AG10803 (cell line): ENCODE measurements at regions not wholly inside any gene's neighbourhood (a gene's known extent, or its start where the extent isn't known, plus 50 kb on each side); places are given as distances from the start of the nearest gene placed in this dataset.
"Not testable (repeated sequence)": the region's sequence is repeated elsewhere in the genome, so short reads cannot be mapped to it uniquely, and the experiment has no call there.

ENCODE experiments used
- DNase-seq: peaks from one replicate; pipeline ENCODE4 v3.0.0; 2010; ENCODE audit warnings: low read depth
- H3K4me3 ChIP-seq: 2 replicates; pipeline ENCODE4 v1.5.1; 2011; ENCODE audit warnings: mild to moderate bottlenecking, low read length, control low read depth
- CTCF ChIP-seq: conservative IDR thresholded peaks from 2 replicates; pipeline ENCODE4 v1.5.1; 2011; ENCODE audit warnings: mild to moderate bottlenecking, low read length, control low read depth, inconsistent platforms

GRCh38 chr21:28696844-28697410, 295.8 kb downstream of the LTN1 start:
- no peak for DNase-seq
- H3K4me3 ChIP-seq, result no peak overlapping the region
- no peak for TF ChIP-seq CTCF

GRCh38 chr21:28693476-28693875, 299.2 kb downstream of the LTN1 start:
- H3K4me3 ChIP-seq, result no peak overlapping the region
- TF ChIP-seq CTCF, result no peak
- DNase-seq, result no peak

GRCh38 chr21:28690196-28690595, 302.5 kb downstream of the LTN1 start:
- no peak for DNase-seq
- TF ChIP-seq CTCF, result no peak
- H3K4me3 ChIP-seq, result no peak overlapping the region

- TF ChIP-seq CTCF, result no peak
- no peak overlapping the region for H3K4me3 ChIP-seq
- DNase-seq, result no peak
Observed at GRCh38 chr21:28688381-28688780, 304.3 kb downstream of the LTN1 start.

GRCh38 chr21:28687586-28687985, 305.1 kb downstream of the LTN1 start:
- TF ChIP-seq CTCF, result no peak
- no peak overlapping the region for H3K4me3 ChIP-seq
- DNase-seq, result no peak

GRCh38 chr21:28683982-28684752, 308.5 kb downstream of the LTN1 start:
- no peak for TF ChIP-seq CTCF

GRCh38 chr21:28682884-28683283, 309.8 kb downstream of the LTN1 start:
- DNase-seq, H3K4me3 ChIP-seq: not testable (repeated sequence)

More at GRCh38 chr21:28683982-28684752, 308.5 kb downstream of the LTN1 start:
- peak; percentile 40 for DNase-seq
- no peak overlapping the region for H3K4me3 ChIP-seq

- H3K4me3 ChIP-seq, DNase-seq: not testable (repeated sequence)
Observed at GRCh38 chr21:28677096-28677495, 315.6 kb downstream of the LTN1 start.
